ENCODE measurements at regions not wholly inside any gene's neighbourhood (a gene's known extent, or its start where the extent isn't known, plus 50 kb on each side); places are given as distances from the start of the nearest gene placed in this dataset.

DNA sequence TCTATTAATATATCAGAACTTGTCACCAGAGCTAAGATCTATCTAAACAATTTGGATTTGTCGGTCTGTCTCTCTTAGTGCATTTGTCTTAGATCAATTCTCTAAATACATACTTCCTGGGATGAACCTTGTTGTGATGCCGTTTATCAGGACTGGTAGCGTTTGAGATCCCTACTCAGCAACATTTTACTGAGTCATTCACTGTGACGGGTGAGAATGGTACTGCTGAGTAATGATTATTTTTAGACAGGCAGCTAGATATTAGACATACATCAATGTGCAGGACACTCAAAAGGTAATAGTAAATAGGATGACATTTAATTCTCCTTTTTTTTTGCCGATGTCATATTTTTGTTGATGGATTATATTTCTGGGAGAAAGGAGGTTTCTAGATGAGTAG is 209.0 kb downstream of the CSNK1G3 start:
- TF ChIP-seq, protein P1, sequence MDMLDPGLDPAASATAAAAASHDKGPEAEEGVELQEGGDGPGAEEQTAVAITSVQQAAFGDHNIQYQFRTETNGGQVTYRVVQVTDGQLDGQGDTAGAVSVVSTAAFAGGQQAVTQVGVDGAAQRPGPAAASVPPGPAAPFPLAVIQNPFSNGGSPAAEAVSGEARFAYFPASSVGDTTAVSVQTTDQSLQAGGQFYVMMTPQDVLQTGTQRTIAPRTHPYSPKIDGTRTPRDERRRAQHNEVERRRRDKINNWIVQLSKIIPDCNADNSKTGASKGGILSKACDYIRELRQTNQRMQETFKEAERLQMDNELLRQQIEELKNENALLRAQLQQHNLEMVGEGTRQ (CRISPR knock-in tag; IDR thresholded peaks at IDR 0.05) = no peak
- TF ChIP-seq JUND (IDR thresholded peaks at IDR 0.05; ENCODE audit: borderline replicate concordance, low read depth, low read length) (no peak), JUND (tag; IDR thresholded peaks at IDR 0.05; ENCODE audit: borderline replicate concordance, low read depth, low read length) (no peak)
- TF ChIP-seq, protein P2, sequence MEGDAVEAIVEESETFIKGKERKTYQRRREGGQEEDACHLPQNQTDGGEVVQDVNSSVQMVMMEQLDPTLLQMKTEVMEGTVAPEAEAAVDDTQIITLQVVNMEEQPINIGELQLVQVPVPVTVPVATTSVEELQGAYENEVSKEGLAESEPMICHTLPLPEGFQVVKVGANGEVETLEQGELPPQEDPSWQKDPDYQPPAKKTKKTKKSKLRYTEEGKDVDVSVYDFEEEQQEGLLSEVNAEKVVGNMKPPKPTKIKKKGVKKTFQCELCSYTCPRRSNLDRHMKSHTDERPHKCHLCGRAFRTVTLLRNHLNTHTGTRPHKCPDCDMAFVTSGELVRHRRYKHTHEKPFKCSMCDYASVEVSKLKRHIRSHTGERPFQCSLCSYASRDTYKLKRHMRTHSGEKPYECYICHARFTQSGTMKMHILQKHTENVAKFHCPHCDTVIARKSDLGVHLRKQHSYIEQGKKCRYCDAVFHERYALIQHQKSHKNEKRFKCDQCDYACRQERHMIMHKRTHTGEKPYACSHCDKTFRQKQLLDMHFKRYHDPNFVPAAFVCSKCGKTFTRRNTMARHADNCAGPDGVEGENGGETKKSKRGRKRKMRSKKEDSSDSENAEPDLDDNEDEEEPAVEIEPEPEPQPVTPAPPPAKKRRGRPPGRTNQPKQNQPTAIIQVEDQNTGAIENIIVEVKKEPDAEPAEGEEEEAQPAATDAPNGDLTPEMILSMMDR (IDR thresholded peaks at IDR 0.05 in 2 of 3, conservative IDR thresholded peaks at IDR 0.05 in 1 of 3; ENCODE audit: insufficient read depth in 2 of 3, low read depth in 1 of 3, low read length in 3 of 3) = no peak

Data from K562 (cell line).